Activated T-cell treated with anti-CD3 and anti-CD28 coated beads for 48 hours (primary cell): ENCODE measurements at regions not wholly inside any gene's neighbourhood (a gene's known extent, or its start where the extent isn't known, plus 50 kb on each side); places are given as distances from the start of the nearest gene placed in this dataset.

Experiments
- DNase-seq: peaks from one replicate; pipeline ENCODE4 v3.0.0-alpha.2; 2020; ENCODE audit warnings: low read depth

DNA sequence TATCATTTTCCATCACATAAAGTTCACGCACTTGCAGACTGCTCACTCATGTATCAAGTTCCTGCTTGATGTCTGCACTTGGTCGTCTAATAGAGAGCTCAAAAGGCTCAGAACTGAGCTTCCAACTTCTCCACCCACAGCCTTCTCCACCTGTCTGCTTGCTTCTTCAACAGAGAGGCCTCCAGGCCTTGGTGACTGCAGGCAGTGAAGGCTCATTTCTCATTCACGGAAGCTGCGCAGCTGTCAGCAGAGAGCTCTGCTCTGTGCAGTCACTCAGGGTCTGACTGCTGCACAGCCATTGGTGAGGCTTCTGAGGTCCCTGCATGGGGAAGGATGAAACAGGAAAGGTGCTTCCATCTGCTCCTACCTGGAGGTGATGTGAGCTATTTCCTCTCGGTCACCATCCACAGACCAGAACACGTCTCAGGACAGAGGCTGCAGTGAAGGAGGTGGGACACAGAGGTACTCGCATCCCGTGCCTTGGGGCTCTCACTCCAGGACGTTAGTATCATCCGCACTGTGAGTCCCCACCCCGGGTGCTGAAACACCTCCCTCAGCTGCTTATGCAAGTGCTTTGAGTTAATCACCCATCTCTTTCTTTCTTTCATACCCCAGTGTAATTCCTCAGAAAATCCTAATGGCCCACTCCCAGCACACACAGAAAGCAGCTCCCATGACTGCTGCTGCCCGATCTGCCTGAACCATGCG lies 126.2 kb downstream of the TMEM18 start:
- no peak for DNase-seq

GRCh38 chr2:545711-546650 lies 131.2 kb downstream of the TMEM18 start:
- DNase-seq = no peak

- DNase-seq = no peak
Measured at GRCh38 chr2:545228-545627, 132.0 kb downstream of the TMEM18 start.

DNA sequence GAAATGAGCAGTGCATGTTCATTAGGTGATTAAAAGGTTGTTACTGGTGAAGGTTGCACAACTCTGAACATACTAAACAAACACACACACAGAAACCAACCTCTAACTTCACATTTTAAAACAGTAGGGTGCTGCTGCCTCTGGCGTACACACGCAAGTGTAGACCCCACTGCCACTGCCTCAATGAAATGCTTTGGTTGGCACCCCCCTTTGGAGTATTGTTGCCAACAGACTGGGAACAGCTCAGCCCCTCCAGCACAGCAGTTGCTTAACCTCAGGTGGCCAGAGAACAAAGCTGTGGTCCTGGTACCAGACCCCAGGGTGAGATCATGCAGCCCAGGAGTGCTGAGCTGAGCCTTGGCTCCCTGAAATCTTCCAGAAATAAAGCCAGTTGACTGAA lies 138.6 kb downstream of the TMEM18 start:
- DNase-seq = no peak

DNA sequence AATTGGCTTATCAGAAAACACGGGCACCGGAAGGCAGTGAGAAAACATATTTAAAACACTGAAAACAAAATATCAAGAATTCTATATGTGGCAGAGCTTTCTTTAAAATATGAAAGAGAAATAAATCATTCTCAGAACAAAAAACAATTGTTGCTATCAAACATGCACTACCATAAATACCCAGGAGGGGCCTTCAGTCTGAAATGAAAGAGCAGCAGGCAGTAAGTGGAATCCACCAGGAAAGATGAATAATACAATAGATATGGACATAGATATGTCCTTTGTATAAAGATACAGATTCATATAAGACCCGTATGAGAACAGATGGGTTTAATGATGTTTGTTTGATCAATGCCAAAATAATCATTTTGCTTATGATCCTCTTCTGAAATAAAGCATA lies 142.0 kb downstream of the TMEM18 start:
- no peak for DNase-seq

DNA sequence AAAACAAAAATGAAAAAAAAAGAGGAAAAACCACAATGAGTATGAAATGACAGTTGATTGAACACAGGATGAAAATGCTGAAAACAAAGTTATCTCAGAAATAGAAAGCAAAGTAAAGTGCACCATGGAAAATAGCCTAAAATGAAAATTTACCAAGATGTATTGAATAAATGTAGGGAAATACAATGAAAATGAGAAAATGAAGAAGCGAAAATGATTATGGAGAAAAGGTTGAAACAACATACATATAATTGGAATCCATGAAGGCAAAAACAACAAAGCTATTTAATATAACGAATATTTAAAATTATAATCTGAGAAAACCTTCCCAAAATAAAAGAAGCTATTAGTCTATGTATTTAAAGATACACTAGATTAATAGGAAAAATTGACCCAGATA lies 147.4 kb downstream of the TMEM18 start:
- DNase-seq = no peak

- DNase-seq = no peak
Measured at GRCh38 chr2:529424-529823, 147.8 kb downstream of the TMEM18 start.

GRCh38 chr2:527581-527980 lies 149.6 kb downstream of the TMEM18 start:
- no peak for DNase-seq

GRCh38 chr2:526918-527317 lies 150.3 kb downstream of the TMEM18 start:
- no peak for DNase-seq

DNA sequence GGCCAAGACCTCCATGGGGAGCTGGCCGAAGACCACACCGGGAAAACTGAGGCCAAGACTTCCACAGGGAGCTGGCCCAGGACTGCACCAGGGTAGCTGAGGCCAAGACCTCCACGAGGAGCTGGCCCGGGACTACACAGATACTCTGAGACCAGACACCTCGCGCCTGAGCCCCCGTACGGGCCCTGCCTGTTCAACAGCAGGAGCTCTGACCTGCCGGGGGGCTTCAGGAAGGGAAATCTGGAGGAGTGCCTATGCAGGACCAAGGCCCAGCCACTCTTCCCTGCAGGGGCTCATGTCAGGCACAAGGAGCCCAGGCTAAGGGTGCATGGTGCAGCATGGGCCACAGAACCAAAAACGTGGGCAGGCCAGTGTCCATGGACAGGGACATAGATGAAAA lies 151.6 kb downstream of the TMEM18 start:
- no peak for DNase-seq

GRCh38 chr2:525021-525420 lies 152.2 kb downstream of the TMEM18 start:
- DNase-seq = no peak

DNA sequence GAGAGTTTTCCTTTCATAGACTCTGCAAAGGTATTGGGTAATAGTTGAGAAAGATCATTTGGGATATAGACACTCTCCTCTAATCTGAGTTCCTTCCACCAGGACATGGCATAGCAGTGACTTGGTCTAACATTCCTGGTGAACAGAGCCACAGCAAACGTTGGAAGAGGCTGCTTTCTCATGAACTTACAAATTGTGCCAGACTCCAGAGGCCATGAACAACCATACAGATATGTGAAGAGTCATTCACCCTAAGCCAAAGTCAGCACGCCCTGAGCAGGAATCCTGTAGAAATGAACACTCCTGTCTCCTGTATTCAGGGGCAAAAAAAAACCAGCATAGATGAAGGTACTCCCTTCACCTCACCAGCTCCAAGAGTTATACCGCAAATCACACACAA lies 152.8 kb downstream of the TMEM18 start:
- DNase-seq = no peak

DNA sequence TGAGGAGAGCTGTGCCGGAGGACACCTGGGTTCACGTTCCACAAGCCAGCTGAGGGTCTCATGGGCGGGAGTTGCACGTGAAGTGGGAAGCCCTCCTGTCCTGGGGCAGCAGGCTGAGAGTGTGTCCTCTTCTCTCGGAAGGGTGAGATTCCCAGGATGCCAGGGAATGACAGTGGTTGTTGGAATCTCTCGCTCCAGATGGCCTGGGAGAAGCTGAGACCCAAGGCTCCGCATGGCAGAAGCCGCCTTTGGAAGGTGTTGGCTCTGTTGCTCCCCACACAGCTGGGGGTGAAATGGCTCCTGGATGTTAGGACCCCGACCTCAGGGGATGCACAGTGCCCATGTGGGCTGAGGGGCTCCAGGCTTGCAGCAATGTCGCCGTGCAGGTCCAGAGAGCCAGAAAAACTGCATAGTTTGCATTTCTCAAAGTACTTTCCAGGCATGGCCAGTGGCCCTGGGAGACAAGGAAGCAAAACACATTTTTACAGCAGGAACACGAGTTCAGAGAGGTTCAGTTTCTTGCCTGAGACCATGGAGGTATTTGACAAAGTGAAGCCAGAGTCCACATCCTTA lies 153.4 kb downstream of the TMEM18 start:
- no peak for DNase-seq

DNA sequence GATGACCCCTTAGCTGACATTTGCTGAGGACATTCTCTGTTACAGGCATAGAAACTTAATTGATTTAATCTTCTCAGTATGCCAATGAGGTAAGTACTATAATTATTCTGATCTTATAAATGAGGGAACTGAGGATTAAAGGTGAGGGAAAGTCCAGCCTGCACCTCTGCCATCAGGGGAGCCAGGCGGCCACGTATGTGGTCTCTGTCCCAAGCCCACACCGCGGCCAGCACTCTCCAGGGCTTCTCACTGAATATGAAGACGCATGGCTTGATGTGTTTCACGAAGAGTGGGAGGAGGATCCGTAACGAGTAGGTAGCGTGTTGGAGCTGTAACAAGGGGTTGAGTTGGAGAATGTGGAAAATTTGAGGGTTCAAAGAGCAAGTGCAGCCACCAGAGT lies 154.4 kb downstream of the TMEM18 start:
- no peak for DNase-seq

- DNase-seq = no peak
Measured at GRCh38 chr2:521853-522530, 155.2 kb downstream of the TMEM18 start.

DNA sequence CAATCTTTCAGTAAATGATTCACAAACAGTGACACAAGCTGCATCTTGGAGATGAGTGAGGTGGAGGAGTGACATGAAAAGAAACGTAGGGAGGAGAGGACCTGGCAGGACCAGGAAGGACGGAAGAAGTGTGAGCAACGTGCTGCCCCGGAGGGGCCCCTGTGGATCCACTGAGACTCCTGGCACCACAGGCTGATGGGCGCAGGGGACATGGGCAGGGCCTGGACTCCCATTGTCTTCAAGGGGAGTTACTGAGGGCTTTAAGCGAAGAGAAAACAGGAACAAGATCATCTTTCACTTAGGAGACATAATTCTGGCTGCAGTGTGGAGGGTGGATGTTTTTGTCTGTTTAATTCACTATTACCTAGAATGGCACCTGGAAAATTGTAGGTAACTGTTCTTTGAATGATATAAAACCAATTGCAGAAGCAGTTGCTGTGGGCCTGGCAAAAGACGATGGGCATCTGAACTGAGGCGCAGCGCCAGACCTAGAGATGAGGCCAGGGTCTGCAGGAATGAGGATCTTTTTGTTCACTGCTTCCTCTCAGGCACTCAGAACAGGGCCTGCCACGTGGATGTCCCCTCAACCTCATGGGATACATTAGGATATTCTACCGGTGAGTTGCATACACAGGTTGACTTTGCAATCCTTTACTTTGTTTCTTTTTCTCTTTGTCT lies 156.4 kb downstream of the TMEM18 start:
- DNase-seq = no peak

- no peak for DNase-seq
Measured at GRCh38 chr2:516944-517343, 160.3 kb downstream of the TMEM18 start.

DNA sequence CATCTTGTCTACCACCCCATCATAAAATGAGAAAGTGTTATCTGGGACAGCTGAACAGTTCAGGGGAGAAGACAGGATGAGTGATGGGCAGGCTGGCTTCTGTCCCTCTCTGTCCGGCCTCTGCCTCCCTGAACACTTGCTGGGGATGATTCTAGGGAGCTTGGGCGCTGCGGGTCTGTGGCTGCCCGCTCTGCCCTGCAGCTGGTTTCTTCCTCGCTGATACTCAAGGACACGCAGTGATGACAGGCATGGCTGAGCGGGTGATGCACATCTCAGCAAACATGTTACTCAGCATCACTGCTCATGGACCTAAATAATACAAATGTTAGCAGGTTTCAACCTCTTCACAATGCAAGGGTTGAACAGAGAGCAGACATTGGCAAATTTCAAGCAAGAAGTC lies 161.1 kb downstream of the TMEM18 start:
- no peak for DNase-seq

DNA sequence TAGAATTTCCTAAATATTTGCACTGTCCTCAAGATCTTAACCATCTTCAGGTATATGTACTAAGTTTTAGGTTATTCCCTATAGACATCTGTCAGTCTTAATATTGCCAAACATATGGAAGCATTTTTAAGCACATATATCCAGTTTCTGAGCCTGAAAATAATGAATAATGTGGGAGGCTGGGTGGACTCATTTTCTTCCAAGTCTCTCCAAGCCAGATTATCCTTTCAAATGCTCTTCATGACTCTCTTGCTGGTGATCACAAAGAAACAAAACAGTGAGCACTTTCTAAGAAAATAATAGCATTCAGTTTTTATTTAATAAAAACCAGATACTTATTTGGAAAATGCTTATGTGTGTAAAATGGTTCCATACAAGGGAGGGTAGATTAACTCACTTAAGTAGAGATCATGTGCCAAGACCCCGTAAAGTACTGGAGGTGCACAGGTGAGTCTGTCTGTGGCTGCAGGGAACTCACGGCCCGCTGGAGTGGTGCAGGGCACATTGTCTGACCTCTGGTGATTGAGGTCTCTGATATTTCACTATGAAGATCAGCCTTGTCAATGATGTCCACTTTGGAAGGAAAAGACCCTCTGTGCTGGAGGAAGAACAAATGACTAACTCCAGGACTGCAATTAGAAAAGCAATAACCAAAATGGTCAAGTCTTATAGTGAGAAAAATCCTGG lies 161.6 kb downstream of the TMEM18 start:
- no peak for DNase-seq

GRCh38 chr2:513981-514706 lies 163.1 kb downstream of the TMEM18 start:
- DNase-seq = no peak

- no peak for DNase-seq
Measured at GRCh38 chr2:510839-511238, 166.4 kb downstream of the TMEM18 start.
